Keratinocyte (primary cell): ENCODE measurements at regions not wholly inside any gene's neighbourhood (a gene's known extent, or its start where the extent isn't known, plus 50 kb on each side); places are given as distances from the start of the nearest gene placed in this dataset.

Experiments used
- EZH2 ChIP-seq: IDR thresholded peaks from one replicate; pipeline ENCODE4 v1.6.1; 2012; ENCODE audit warnings: inconsistent platforms, mild to moderate bottlenecking, low read length, moderate library complexity
- TF ChIP-seq, protein P1 (sequence below), 3 experiments: IDR thresholded peaks in 1 of 3; conservative IDR thresholded peaks in 1 of 3; optimal IDR thresholded peaks in 1 of 3; 2 replicates in 2 of 3; 3 replicates in 1 of 3; pipeline versions ENCODE3 to v1.5.1; 2011; ENCODE audit warnings: low read length in 3 of 3, mild to moderate bottlenecking in 3 of 3, moderate library complexity in 2 of 3, control low read depth in 1 of 3, inconsistent platforms in 1 of 3; ENCODE audit not compliant: insufficient read depth in 2 of 3; ENCODE audit errors: extremely low read depth in 1 of 3

DNA sequence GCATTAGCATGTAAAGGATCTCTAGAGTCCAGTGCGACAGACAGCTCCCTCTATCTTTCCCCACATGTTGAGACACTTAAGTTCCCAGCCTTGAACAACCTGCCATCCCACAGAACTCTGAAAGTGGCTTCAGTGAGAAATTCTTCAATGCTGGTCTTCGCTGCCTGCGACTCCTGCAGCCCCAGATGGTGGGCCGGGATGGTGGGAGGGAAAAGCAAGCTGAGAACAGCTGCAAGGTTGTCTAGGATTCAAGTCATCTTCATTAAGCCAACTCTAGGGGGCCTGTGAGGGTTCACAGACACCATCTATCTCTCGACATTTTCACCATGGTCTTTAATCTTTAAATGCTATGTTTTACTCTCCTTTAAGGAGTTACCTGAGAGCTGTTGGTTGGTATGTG is 185.5 kb upstream of the C1orf174 start:
- TF ChIP-seq, protein P1, sequence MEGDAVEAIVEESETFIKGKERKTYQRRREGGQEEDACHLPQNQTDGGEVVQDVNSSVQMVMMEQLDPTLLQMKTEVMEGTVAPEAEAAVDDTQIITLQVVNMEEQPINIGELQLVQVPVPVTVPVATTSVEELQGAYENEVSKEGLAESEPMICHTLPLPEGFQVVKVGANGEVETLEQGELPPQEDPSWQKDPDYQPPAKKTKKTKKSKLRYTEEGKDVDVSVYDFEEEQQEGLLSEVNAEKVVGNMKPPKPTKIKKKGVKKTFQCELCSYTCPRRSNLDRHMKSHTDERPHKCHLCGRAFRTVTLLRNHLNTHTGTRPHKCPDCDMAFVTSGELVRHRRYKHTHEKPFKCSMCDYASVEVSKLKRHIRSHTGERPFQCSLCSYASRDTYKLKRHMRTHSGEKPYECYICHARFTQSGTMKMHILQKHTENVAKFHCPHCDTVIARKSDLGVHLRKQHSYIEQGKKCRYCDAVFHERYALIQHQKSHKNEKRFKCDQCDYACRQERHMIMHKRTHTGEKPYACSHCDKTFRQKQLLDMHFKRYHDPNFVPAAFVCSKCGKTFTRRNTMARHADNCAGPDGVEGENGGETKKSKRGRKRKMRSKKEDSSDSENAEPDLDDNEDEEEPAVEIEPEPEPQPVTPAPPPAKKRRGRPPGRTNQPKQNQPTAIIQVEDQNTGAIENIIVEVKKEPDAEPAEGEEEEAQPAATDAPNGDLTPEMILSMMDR (optimal IDR thresholded peaks at IDR 0.05 in 1 of 3, IDR thresholded peaks at IDR 0.05 in 1 of 3, conservative IDR thresholded peaks at IDR 0.05 in 1 of 3; ENCODE audit: extremely low read depth in 1 of 3, insufficient read depth in 2 of 3, low read length in 3 of 3), result no peak
- TF ChIP-seq EZH2, result no peak
